ENCODE measurements at regions not wholly inside any gene's neighbourhood (a gene's known extent, or its start where the extent isn't known, plus 50 kb on each side); places are given as distances from the start of the nearest gene placed in this dataset.
A peak's percentile ranks its signal among the peaks of the same experiment; 100 is the strongest.

DNA sequence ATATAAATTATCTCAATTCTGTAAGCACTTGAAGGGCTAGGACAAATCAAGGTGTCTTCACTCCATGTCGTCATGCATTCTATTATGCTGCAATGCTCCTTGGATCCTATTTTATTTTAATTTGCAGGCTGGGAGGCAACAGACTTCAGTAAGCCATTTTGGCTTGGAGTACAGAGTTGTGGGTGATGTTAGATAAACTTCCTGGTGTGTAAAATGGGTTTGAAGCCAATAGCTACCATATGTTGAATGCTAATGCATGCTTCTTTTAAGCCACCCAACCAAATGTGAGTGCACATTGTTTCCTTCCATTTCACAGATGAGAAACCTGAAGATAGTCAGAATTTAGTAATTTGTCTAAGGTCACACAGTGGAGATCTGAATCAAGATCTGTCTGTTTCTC, 482.8 kb downstream of the DISC1 start:
- no peak for FAIRE-seq
- no peak for DNase-seq (ENCODE audit: low spot score)

DNA sequence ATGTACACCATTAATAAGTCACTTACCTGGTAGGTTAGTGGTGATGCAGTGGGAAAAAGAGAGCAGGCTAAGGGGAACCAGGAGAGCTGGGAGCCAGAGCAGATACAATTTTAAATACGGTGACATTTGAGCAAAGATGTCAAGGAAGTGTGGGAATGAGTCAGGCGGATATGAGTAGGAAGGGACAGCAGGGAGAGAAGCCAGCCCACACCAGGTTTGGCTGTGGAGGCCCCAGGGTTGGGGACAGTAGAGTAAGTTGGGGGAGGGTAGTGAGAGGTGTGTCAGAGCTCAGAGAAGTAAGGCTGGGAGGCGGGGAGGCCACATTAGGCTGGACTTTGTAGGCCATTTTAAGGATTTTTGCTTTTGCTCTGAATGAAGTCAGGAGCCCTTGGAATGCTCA, 482.0 kb downstream of the DISC1 start:
- DNase-seq (ENCODE audit: low spot score) (peak; percentile 11), FAIRE-seq (no peak)

DNA sequence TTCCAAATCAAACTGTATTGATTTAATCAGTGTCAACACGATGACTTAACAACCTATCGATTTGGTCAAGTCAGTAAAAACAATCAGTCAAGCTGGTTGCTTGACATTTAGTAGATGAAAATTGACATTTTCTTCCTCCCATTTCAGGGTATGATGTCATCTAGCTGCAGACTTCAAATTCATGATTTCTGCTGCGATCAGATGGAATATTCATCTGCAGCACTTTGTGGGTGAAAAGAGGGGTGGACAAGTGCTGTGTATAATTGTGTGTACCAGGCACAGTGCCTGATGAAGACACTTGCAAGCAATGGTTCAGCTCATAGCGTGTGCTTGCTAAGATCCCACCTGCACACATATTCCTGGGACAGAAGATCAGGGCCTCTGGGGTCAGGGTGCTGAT, 479.8 kb downstream of the DISC1 start:
- no peak for FAIRE-seq
- no peak for DNase-seq (ENCODE audit: low spot score)

DNA sequence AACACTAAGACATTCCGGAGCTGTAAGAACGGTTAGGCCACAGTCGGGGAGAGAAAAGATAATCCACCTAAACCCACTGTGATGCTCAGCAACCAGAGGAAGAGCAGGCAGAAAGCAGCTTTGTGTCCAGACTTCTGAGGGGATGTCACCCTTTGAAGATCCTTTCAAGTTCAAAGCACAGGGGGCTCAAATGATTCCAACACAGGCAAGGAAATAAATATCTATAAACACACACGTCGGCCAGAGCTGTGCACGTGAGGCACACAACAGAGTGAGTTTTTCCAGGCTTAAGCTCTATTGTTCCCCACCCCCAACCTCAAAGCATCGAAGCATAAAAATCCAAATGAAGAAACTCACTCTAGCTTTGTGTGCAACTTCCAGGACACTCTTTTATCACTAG, 479.0 kb downstream of the DISC1 start:
- no peak for FAIRE-seq
- DNase-seq (ENCODE audit: low spot score): no peak

DNA sequence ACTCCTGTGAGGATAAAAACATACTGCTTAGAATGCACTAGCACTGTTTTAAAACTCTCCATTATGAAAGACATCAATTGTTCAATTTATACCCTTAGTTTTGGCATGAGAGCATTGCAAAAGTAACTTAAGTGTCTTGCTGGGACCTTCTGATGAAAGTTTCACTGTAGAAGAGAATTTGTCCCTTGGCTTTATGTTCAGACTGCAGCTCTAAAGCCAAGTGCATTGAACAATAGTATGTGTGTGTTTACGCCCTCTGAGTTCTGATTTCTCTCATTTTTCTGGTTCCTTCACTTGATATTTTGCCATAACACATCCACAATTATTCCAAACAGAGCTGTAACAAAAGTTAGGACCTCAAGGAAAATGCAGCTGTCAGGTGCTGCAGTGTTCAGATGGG, 474.6 kb downstream of the DISC1 start:
- no peak for FAIRE-seq
- no peak for DNase-seq (ENCODE audit: low spot score)

DNA sequence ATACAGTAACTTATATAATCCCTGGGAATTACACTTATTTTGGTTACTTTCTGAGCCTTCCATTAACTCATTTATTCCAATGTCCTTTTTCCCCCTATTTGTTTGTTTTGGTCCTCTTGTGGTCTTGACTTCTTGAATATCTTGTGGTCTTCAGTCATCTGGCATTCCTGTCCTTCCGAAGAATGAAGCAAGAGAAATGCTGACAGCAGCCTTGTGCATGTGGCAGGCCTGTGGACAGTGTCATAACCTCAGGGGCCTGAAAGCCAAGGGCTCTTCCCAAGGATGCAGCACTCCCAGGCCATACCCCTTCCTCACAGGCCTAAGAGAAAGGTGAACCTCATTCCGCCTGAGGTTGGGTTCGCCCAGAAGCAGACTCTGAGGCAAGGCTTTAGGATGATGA, 470.2 kb downstream of the DISC1 start:
- DNase-seq (ENCODE audit: low spot score): no peak

More for the DNA sequence above, 470.2 kb downstream of the DISC1 start:
- FAIRE-seq: no peak

Measured in urothelium cell line (cell line).